ENCODE measurements at regions not wholly inside any gene's neighbourhood (a gene's known extent, or its start where the extent isn't known, plus 50 kb on each side); places are given as distances from the start of the nearest gene placed in this dataset.

- TF ChIP-seq, protein P1, sequence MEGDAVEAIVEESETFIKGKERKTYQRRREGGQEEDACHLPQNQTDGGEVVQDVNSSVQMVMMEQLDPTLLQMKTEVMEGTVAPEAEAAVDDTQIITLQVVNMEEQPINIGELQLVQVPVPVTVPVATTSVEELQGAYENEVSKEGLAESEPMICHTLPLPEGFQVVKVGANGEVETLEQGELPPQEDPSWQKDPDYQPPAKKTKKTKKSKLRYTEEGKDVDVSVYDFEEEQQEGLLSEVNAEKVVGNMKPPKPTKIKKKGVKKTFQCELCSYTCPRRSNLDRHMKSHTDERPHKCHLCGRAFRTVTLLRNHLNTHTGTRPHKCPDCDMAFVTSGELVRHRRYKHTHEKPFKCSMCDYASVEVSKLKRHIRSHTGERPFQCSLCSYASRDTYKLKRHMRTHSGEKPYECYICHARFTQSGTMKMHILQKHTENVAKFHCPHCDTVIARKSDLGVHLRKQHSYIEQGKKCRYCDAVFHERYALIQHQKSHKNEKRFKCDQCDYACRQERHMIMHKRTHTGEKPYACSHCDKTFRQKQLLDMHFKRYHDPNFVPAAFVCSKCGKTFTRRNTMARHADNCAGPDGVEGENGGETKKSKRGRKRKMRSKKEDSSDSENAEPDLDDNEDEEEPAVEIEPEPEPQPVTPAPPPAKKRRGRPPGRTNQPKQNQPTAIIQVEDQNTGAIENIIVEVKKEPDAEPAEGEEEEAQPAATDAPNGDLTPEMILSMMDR (IDR thresholded peaks at IDR 0.05; ENCODE audit: extremely low read depth in 1 of 2, insufficient read depth in 1 of 2, low read depth in 1 of 2, low read length in 2 of 2), result no peak
- TF ChIP-seq POLR2A (IDR thresholded peaks at IDR 0.05; ENCODE audit: low read depth, low read length), result no peak
Measured at GRCh38 chr17:83176623-83177583, 97.5 kb downstream of the METRNL start.
